C4-2B (cell line): ENCODE measurements at regions not wholly inside any gene's neighbourhood (a gene's known extent, or its start where the extent isn't known, plus 50 kb on each side); places are given as distances from the start of the nearest gene placed in this dataset.

ENCODE experiments used
- H3K27ac ChIP-seq: fragments of 450-650 bp; 2 replicates; pipeline ENCODE4 v1.5.1; 2017
- ZFX ChIP-seq: fragments of 450-650 bp; IDR thresholded peaks from 2 replicates; pipeline ENCODE4 v1.6.1; 2017
- TF ChIP-seq, protein P1 (sequence below): fragments of 450-650 bp; conservative IDR thresholded peaks from 2 replicates; pipeline ENCODE4 v1.5.1; 2017; ENCODE audit warnings: mild to moderate bottlenecking

DNA sequence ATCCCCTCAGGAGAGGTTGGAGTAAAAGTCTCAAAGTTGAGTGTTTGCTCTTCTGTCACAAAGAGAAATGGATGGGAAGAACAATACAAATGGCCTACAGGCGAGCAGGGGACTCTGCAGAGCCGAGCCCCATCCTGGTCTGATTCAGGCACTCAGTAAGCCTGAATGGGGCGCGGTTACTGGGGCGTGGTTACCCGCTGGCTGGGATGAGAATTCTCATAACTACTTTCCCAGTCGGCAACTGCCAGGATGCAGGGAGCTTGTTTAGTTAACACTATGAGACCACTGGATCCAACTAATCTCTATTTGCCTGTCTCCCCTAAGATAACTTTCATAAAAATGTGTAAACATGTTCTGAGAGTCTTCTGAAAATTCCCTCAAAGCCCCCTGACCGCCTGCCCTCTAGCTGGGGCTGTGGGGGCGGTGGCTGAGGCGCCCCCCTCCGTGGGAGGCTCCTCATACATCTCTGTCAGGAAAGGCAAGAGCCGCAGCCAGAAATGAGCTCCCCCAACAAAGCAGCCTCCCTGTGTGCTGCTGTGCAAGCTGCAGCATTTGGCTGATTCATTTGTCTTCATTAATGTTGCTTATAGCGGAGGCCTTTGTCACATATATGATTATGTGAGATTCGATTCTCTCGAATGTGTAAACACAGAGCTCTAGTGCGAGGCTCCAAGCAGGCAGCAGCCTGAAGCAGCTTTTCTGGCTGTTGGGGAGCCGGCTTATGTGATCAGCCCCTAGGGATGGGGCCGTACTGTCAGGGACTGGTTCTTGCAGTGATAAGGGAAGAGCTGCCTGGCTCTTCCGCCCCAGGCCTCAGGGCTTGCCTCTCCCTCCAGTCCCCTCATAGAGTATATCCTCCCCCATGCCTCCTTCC is 126.1 kb upstream of the ARHGAP5 start:
- TF ChIP-seq, protein P1, sequence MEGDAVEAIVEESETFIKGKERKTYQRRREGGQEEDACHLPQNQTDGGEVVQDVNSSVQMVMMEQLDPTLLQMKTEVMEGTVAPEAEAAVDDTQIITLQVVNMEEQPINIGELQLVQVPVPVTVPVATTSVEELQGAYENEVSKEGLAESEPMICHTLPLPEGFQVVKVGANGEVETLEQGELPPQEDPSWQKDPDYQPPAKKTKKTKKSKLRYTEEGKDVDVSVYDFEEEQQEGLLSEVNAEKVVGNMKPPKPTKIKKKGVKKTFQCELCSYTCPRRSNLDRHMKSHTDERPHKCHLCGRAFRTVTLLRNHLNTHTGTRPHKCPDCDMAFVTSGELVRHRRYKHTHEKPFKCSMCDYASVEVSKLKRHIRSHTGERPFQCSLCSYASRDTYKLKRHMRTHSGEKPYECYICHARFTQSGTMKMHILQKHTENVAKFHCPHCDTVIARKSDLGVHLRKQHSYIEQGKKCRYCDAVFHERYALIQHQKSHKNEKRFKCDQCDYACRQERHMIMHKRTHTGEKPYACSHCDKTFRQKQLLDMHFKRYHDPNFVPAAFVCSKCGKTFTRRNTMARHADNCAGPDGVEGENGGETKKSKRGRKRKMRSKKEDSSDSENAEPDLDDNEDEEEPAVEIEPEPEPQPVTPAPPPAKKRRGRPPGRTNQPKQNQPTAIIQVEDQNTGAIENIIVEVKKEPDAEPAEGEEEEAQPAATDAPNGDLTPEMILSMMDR: no peak
- no peak for TF ChIP-seq ZFX
- no peak overlapping the region for H3K27ac ChIP-seq

DNA sequence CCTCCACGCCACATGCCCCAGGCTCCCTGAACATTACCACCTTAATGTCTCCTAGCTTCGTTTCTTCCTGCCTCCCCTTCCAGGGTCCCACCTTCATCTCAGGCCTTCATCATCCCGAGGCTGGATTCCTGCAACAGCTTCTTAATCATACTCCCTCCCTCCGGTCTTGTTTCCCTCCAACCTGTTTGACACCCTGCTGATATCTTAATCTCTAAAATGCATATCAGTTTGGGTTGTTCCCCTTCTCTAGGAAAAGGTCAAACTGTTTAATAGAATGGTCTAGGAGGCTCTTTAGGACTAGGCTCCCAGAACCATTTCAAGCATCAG is 125.5 kb upstream of the ARHGAP5 start:
- no peak overlapping the region for H3K27ac ChIP-seq
- TF ChIP-seq ZFX: no peak
- TF ChIP-seq, protein P1: no peak

DNA sequence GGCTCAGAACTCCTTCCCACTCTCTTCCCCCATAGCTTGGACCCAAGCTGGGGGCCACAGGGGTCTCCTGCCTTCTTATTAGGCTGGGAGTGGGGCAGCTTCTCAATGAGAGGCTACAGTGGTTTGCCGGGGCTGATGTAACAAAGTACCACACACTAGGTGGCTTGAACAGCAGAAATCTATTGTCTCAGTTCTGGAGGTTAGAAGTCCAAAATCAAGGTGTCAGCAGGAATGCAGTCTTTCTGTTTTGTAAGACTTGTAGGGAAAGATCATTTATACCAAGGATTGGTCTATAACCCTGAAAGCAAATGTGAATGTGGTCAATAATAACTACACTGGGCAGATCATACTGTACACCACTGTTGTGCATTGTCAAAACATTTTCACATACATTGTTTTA is 124.5 kb upstream of the ARHGAP5 start:
- TF ChIP-seq ZFX: no peak
- TF ChIP-seq, protein P1: no peak
- no peak overlapping the region for H3K27ac ChIP-seq

DNA sequence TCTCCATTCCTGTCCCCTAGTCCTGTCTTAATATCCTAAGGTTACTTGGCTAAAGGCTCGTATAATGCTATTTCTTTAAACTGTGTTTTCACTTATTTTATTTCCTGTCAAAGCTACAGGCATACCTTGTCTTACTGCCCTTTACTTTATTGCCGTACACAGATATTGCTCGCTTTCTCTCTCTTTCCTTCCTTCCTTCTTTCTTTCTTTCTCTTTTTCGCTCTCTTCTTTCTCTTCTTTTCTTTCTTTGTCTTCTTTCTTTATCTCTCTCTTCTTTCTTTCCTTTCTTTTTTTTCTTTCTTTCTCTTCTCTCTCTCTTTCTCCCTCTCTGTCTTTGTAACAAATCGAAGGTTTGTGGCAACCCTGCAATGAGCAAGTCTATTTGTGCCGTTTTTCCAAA is 123.9 kb upstream of the ARHGAP5 start:
- no peak overlapping the region for H3K27ac ChIP-seq
- TF ChIP-seq, protein P1: no peak
- TF ChIP-seq ZFX: no peak

DNA sequence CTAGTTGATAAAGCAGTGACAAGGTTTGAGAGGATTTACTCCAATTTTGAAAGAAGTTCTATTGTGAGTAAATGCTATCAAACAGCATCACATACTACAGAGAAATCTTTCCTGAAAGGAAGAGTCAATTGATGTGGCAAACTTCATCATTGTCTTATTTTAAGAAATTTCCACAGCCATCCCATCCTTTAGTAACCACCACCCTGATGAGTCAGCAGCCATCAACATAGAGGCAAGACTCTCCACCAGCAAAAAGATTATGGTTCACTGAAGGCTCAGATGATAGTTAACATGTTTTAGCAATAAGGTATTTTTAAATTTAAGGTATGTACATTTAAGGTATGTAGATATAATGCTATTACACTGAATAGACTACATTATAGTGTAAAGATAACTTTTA is 122.1 kb upstream of the ARHGAP5 start:
- no peak overlapping the region for H3K27ac ChIP-seq
- TF ChIP-seq, protein P1: no peak
- no peak for TF ChIP-seq ZFX

DNA sequence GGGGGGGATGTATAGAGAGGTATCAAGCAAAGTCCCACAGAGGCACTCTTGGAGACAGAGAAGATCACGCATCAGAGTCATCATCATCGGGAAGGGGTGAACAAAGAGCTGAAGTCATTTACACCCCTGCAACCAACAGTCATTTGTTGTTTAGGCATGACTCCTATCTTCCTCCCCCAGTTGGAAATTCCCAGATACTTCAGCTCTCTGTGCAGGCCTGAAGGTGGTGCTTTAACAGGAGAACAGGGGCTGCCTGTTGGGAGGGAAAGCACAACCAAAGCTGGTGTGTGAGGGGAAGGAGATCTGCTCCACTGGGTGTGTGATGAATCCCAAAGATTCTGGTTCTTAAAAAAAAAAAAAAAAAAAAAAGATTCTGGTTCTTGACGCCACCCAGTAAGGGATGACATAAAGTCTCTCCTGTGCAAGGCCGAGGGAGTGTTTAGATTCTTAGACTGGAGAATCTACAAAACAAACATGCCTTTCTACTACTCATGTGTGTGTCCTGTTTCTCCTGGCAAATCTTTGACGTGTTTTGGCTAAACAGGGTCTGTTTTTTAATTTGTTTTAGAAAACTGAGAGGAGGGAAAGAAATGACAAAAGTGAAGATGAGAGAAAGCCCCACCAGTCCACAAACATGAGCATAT is 121.0 kb upstream of the ARHGAP5 start:
- TF ChIP-seq ZFX: no peak
- TF ChIP-seq, protein P1: no peak
- H3K27ac ChIP-seq: no peak overlapping the region

DNA sequence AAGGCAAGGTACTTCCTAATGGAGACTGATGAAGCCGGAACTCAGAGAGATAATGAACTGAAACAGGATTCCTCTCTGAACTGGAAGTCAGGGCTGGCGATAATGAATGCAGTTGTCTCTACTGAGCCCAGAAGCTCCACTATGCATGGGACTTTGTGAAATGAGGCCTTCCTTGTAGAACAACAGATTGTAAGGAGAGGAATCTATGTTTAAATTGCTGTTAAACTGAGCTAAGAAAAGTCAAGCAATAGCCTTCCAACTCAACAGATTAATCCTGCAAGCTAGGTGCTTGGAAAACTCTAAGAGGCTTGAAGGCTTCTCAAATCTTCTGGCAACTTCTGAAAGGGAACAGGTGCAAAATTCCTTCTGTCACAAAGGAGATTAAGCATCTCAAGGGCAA is 119.5 kb upstream of the ARHGAP5 start:
- H3K27ac ChIP-seq: no peak overlapping the region
- TF ChIP-seq ZFX: no peak
- TF ChIP-seq, protein P1: no peak
